ENCODE measurements at regions not wholly inside any gene's neighbourhood (a gene's known extent, or its start where the extent isn't known, plus 50 kb on each side); places are given as distances from the start of the nearest gene placed in this dataset.

DNA sequence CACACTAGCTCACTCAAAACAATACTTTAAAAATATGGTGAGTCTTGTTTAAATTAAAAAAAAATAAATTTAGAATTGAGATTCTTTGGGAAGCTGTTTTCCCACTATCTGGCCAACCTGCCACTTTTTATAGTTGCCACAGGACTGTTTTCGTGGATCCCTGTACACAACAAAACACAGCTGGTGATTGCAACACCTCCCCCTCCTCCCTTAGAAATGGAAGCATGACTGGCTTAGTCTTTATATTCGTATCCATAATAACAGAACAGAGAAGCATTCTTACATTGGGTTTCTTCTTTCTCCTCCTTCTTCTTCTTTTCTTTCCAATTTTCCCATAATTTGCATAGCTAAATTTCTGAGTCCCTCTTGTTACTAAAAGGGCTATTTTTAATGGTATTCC lies 79.5 kb upstream of the GJB6 start:
- no peak overlapping the region for H3K4me2 ChIP-seq (ENCODE audit: extremely low read depth, insufficient read depth, low read length)
- H3K4me3 ChIP-seq (replicated peaks in 1 of 4; ENCODE audit: control extremely low read depth in 1 of 4, insufficient read depth in 1 of 4, low read depth in 3 of 4, low read length in 4 of 4): no peak overlapping the region
- H3K9ac ChIP-seq (ENCODE audit: insufficient read depth, low read length): no peak overlapping the region
- H4K20me1 ChIP-seq (ENCODE audit: control insufficient read depth, extremely low read depth, insufficient read depth, low read length): no peaks in the 10 kb centered on the region
- no peak for DNase-seq (ENCODE audit: low read depth in 2 of 2)
- no peaks in the 10 kb centered on the region for H3K36me3 ChIP-seq (ENCODE audit: control insufficient read depth, insufficient read depth, low read length)
- no peak overlapping the region for H3K27ac ChIP-seq (ENCODE audit: insufficient read depth, low read length)
- H3K4me1 ChIP-seq (ENCODE audit: control insufficient read depth, extremely low read depth, insufficient read depth, low read length): no peaks in the 10 kb centered on the region
- H3K27me3 ChIP-seq (ENCODE audit: control insufficient read depth, insufficient read depth, low read length): peaks cover 2% of the 10 kb centered on the region
- TF ChIP-seq, protein P1, sequence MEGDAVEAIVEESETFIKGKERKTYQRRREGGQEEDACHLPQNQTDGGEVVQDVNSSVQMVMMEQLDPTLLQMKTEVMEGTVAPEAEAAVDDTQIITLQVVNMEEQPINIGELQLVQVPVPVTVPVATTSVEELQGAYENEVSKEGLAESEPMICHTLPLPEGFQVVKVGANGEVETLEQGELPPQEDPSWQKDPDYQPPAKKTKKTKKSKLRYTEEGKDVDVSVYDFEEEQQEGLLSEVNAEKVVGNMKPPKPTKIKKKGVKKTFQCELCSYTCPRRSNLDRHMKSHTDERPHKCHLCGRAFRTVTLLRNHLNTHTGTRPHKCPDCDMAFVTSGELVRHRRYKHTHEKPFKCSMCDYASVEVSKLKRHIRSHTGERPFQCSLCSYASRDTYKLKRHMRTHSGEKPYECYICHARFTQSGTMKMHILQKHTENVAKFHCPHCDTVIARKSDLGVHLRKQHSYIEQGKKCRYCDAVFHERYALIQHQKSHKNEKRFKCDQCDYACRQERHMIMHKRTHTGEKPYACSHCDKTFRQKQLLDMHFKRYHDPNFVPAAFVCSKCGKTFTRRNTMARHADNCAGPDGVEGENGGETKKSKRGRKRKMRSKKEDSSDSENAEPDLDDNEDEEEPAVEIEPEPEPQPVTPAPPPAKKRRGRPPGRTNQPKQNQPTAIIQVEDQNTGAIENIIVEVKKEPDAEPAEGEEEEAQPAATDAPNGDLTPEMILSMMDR (conservative IDR thresholded peaks at IDR 0.05 in 1 of 2, IDR thresholded peaks at IDR 0.05 in 1 of 2; ENCODE audit: low read depth in 1 of 2, low read length in 2 of 2): no peak
- TF ChIP-seq EZH2 (IDR thresholded peaks at IDR 0.05; ENCODE audit: low read length, missing control alignments): no peak
- H3K79me2 ChIP-seq (ENCODE audit: control insufficient read depth, insufficient read depth, low read length): no peaks in the 10 kb centered on the region
- H3K9me3 ChIP-seq (ENCODE audit: control insufficient read depth, insufficient read depth, low read depth, low read length): no peaks in the 10 kb centered on the region
- H2AFZ ChIP-seq (ENCODE audit: low read length): no peak overlapping the region

DNA sequence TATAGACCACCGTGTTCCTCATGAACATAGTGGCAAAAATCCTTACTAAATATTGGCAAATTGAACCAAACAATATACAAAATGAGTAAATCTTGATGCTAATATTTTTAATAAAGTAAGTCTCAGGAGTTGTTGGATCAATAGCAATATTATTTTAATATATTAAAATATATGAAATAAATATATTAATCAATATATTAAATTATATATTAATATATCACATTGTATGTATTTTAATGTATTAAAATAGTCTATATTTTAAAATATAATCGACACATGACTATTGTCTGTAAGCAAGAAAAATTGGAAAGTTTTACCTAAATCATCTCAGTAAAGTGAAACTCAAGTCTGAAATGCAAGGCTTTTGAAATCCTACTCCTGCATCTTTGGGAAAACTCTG lies 78.9 kb upstream of the GJB6 start:
- Histone ChIP-seq H3K9me3 (ENCODE audit: control insufficient read depth, insufficient read depth, low read depth, low read length) (no peaks in the 10 kb centered on the region), H3K79me2 (ENCODE audit: control insufficient read depth, insufficient read depth, low read length) (no peaks in the 10 kb centered on the region), H3K9ac (ENCODE audit: insufficient read depth, low read length) (no peak overlapping the region), H3K27ac (ENCODE audit: insufficient read depth, low read length) (no peak overlapping the region), H3K4me1 (ENCODE audit: control insufficient read depth, extremely low read depth, insufficient read depth, low read length) (no peaks in the 10 kb centered on the region), H3K36me3 (ENCODE audit: control insufficient read depth, insufficient read depth, low read length) (no peaks in the 10 kb centered on the region), H3K4me3 (replicated peaks in 1 of 4; ENCODE audit: control extremely low read depth in 1 of 4, insufficient read depth in 1 of 4, low read depth in 3 of 4, low read length in 4 of 4) (no peak overlapping the region), H4K20me1 (ENCODE audit: control insufficient read depth, extremely low read depth, insufficient read depth, low read length) (no peaks in the 10 kb centered on the region), H3K4me2 (ENCODE audit: extremely low read depth, insufficient read depth, low read length) (no peak overlapping the region), H3K27me3 (ENCODE audit: control insufficient read depth, insufficient read depth, low read length) (peaks cover 2% of the 10 kb centered on the region), H2AFZ (ENCODE audit: low read length) (no peak overlapping the region)
- TF ChIP-seq EZH2 (IDR thresholded peaks at IDR 0.05; ENCODE audit: low read length, missing control alignments): no peak
- TF ChIP-seq, protein P1 (conservative IDR thresholded peaks at IDR 0.05 in 1 of 2, IDR thresholded peaks at IDR 0.05 in 1 of 2; ENCODE audit: low read depth in 1 of 2, low read length in 2 of 2): no peak
- no peak for DNase-seq (ENCODE audit: low read depth in 2 of 2)

DNA sequence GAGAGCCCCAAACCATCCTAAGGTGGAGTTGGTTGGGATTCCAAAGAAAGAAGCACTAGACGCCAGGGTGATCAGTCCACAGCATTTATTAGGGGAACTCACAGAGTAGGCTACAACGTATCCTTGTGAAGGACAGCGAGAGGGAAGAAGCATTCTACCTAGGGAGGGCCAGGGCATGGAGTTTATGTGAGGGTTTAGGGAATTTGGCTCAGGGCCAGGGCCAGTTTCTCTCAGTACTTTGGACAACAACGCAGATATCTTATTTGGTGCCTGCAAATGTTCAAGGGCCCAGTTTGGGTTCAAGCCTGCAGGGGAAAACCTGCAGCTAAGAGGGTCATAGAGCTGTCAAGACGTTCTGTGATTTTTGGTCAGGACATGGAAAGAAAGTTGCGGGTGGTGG lies 73.9 kb upstream of the GJB6 start:
- no peak for DNase-seq (ENCODE audit: low read depth in 2 of 2)
- H3K79me2 ChIP-seq (ENCODE audit: control insufficient read depth, insufficient read depth, low read length): no peaks in the 10 kb centered on the region
- H3K9ac ChIP-seq (ENCODE audit: insufficient read depth, low read length): no peak overlapping the region
- no peak overlapping the region for H3K4me2 ChIP-seq (ENCODE audit: extremely low read depth, insufficient read depth, low read length)
- H3K4me1 ChIP-seq (ENCODE audit: control insufficient read depth, extremely low read depth, insufficient read depth, low read length): no peaks in the 10 kb centered on the region
- no peak overlapping the region for H3K4me3 ChIP-seq (replicated peaks in 1 of 4; ENCODE audit: control extremely low read depth in 1 of 4, insufficient read depth in 1 of 4, low read depth in 3 of 4, low read length in 4 of 4)
- no peaks in the 10 kb centered on the region for H4K20me1 ChIP-seq (ENCODE audit: control insufficient read depth, extremely low read depth, insufficient read depth, low read length)
- no peak overlapping the region for H3K27ac ChIP-seq (ENCODE audit: insufficient read depth, low read length)
- H3K9me3 ChIP-seq (ENCODE audit: control insufficient read depth, insufficient read depth, low read depth, low read length): no peaks in the 10 kb centered on the region
- no peak overlapping the region for H2AFZ ChIP-seq (ENCODE audit: low read length)
- H3K27me3 ChIP-seq (ENCODE audit: control insufficient read depth, insufficient read depth, low read length): peaks cover 4% of the 10 kb centered on the region
- no peaks in the 10 kb centered on the region for H3K36me3 ChIP-seq (ENCODE audit: control insufficient read depth, insufficient read depth, low read length)
- TF ChIP-seq, protein P1 (conservative IDR thresholded peaks at IDR 0.05 in 1 of 2, IDR thresholded peaks at IDR 0.05 in 1 of 2; ENCODE audit: low read depth in 1 of 2, low read length in 2 of 2): no peak
- no peak for TF ChIP-seq EZH2 (IDR thresholded peaks at IDR 0.05; ENCODE audit: low read length, missing control alignments)
